Upper lobe of right lung (tissue), 1 donor: ENCODE measurements at regions not wholly inside any gene's neighbourhood (a gene's known extent, or its start where the extent isn't known, plus 50 kb on each side); places are given as distances from the start of the nearest gene placed in this dataset.

Experiments
- ATAC-seq: fragments of 200-7000 bp; cut with Tn5 transposase; one replicate; pipeline ENCODE4 v1.9.1; 2020; ENCODE audit warnings: mild to moderate bottlenecking, moderate library complexity
- DNase-seq: peaks from one replicate; pipeline ENCODE4 v3.0.0-alpha.2; 2020
- H3K27ac ChIP-seq: fragments of 200-600 bp; one replicate; pipeline ENCODE4 v1.8.0; 2022
- H3K27me3 ChIP-seq: fragments of 200-600 bp; one replicate; pipeline ENCODE4 v1.8.0; 2022; ENCODE audit warnings: mild to moderate bottlenecking
- H3K36me3 ChIP-seq: fragments of 200-600 bp; one replicate; pipeline ENCODE4 v1.8.0; 2022
- H3K4me1 ChIP-seq: fragments of 200-600 bp; one replicate; pipeline ENCODE4 v1.8.0; 2022
- H3K4me3 ChIP-seq: fragments of 200-600 bp; one replicate; pipeline ENCODE4 v1.8.0; 2022; ENCODE audit warnings: mild to moderate bottlenecking
- H3K9me3 ChIP-seq: fragments of 200-600 bp; one replicate; pipeline ENCODE4 v1.8.0; 2022
- intact Hi-C: fragments of 100-400 bp; cut with DNase I; formaldehyde crosslinking; loops from one replicate; pipeline ENCODE4 v1.11.0; 2022
- TF ChIP-seq, protein P1 (sequence below): fragments of 200-600 bp; IDR thresholded peaks from one replicate; pipeline ENCODE4 v1.8.0; 2022; ENCODE audit warnings: antibody characterized with exemption
- donor health status: DM: no; HTN: yes; CAD: no; lungs with severe emphysema.

DNA sequence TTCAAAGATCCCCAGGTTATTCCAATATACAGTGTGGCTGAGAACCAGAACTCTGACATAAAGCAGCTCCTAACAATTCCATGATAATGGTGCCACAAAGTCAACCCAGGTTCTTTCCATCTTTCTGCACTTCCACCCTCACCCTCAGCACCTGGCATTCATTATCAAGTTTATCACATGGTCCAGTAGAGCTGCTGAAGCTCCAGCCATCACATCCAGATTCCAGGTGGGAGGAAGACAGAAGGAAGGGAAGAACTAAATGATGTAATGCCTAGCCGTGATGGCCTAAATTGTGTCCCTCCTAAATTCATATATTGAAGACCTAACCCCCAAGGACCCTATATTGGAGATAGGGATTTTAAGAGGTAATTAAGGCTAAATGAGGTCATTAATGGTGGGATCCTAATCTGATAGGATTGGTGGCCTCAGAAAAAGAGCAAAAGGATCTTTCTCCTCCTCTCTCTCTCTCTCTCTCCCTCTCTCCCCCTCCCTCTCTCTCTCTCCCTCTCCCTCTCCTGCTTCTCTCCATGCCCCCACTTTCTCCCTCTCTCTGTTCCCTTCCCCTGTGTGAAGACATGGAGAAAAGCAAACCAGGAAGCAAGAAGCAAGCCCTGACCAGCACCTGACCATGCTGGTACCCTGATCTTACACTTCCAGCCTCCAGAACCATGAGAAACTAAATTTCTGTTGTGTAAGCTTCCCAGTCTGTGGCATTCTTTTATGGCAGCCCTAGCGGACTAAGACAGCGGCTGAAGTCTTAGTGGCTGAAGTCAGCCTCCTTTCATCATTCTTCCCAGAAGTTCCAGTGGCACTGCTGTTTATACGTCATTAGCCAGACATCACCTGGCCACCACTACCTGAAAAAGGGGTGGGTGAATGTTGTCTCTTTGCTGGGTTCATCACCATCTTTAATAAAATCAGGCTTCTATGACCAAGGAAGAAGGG is 369.7 kb upstream of the PROK2 start:
- intact Hi-C loops: no loop called here
- no peaks in the 10 kb centered on the region for H3K9me3 ChIP-seq
- H3K4me1 ChIP-seq: peaks cover 16% of the 10 kb centered on the region
- no peak overlapping the region for H3K27ac ChIP-seq
- ATAC-seq (no peak), DNase-seq (no peak)
- H3K36me3 ChIP-seq: no peaks in the 10 kb centered on the region
- H3K27me3 ChIP-seq: no peaks in the 10 kb centered on the region
- no peak overlapping the region for H3K4me3 ChIP-seq
- TF ChIP-seq, protein P1, sequence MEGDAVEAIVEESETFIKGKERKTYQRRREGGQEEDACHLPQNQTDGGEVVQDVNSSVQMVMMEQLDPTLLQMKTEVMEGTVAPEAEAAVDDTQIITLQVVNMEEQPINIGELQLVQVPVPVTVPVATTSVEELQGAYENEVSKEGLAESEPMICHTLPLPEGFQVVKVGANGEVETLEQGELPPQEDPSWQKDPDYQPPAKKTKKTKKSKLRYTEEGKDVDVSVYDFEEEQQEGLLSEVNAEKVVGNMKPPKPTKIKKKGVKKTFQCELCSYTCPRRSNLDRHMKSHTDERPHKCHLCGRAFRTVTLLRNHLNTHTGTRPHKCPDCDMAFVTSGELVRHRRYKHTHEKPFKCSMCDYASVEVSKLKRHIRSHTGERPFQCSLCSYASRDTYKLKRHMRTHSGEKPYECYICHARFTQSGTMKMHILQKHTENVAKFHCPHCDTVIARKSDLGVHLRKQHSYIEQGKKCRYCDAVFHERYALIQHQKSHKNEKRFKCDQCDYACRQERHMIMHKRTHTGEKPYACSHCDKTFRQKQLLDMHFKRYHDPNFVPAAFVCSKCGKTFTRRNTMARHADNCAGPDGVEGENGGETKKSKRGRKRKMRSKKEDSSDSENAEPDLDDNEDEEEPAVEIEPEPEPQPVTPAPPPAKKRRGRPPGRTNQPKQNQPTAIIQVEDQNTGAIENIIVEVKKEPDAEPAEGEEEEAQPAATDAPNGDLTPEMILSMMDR: no peak

DNA sequence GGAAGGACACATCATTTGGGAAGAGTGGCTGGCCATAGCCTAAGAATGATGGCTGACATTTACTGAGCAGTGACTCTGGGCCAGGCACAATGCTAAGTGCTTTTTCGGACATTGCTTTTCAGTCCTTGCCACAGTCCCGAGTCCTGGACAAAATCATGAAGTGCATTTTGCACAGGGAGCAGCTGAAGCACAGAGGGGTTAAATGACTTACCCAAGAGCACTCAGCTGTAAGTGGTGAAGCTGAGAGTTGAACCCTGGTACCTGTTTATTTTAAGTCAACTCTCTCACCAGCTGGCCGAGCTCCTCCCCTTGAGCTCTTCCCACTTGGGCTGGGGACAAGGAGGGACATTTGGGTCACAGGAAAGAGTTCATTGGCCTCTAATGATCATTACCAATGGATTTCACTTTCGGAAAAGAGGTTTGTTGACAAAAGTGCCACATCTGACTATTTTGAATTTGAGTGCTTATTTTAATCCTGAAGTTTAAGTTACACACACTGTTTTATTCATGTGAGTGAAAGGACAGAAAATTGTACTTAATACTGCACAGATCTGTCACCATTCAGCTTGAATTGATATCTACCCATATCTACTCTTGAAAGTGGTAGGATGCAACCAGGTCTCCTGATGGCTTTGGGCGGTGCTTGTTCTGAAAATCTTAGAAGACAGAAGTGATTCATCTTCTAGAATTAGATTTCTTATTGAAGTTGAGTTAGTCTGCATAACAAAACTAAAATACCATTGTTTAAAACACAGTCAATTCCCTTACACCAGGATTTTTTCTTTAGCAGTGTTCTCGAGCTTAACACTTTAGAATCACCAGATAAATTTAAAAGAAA is 368.7 kb upstream of the PROK2 start:
- H3K4me1 ChIP-seq: peaks cover 16% of the 10 kb centered on the region
- H3K27me3 ChIP-seq: no peaks in the 10 kb centered on the region
- intact Hi-C loops: no loop called here
- DNase-seq: no peak
- ATAC-seq: no peak
- TF ChIP-seq, protein P1: no peak
- no peaks in the 10 kb centered on the region for H3K36me3 ChIP-seq
- H3K9me3 ChIP-seq: no peaks in the 10 kb centered on the region
- no peak overlapping the region for H3K4me3 ChIP-seq
- H3K27ac ChIP-seq: no peak overlapping the region

DNA sequence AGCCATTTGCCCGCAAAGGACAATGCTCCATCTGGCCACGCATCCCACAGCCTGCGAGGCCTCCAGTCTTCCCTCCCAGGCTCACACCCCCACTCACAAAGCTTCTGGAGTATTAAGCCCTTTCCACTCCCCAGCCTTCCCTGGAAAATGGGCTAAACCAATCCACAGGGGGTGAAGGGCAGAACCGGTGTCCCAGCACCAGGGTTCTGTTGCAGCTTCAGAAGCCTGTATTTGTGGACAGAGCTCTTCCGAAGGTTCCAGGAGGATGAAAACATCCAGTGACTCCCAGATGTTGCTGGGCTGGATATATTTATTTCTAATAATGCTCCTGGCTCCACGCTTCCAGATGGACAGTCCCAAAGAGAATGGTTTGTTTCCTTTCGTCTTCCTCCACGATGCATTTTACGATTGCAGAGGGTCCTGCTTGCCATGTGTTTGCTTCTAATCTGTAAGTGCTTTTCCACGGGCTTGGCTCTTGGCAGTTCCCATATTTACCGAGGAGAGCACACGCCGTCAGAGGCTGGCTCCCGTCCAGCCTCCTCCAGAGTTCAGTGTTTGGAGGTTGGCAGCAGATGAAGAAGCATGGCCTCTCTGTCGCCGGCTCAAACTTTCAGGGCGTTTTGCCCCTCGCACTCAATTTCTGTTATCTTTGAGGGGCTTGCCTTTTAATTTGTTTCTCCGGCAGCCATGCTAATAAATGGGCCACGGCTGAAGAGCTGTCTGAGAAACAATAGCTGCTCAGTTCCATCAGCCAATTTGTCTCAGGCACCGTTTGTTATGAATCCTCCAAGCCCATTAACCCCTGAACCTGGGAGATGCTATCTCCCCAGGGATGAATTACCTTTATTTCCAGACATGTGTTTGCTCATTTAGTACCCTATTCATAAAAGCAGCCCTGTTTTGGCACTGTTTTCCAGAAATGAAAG is 367.9 kb upstream of the PROK2 start:
- peak; percentile 85 for ATAC-seq

DNA sequence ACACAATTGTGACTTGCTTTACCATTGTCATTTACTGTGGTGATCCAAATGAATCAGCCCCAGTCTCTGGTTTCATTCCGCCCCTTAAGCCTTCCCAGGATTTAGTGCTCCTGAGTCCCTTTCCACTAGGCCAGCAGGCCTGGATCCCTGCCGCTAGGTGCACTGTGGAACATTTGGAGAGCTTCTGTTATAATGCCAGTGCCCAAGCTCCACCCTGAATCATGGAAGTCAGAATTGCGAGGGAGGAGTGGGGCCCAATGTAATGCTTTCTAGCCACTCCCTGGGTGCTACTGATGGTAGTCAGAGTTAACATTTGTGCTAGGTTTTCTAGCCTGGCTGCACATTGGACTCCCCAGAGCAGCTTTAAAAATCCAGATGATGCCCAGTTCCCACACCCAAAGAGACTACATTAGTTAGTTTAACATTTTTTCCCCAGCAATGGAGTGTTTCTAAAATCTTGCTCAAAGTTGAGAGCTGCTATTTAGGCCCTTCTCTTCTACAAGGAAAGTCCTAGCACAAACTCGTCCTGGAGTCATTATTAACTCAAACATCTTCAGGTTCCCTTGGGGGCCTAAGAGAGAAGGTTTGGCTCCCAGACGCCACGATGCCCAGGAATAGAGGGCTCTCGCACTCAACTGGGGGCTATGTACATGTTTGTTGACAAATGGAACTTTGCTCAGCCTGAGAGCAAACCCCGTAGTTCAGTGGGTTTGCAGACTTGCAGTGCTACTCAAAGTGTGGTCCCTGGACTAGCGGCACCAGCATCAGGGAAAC is 366.7 kb upstream of the PROK2 start:
- H3K27ac ChIP-seq: no peak overlapping the region
- no peak for DNase-seq
- TF ChIP-seq, protein P1: no peak
- no peaks in the 10 kb centered on the region for H3K9me3 ChIP-seq
- ATAC-seq: no peak
- H3K27me3 ChIP-seq: no peaks in the 10 kb centered on the region
- H3K4me3 ChIP-seq: no peak overlapping the region
- H3K4me1 ChIP-seq: peaks cover 16% of the 10 kb centered on the region
- intact Hi-C loops: no loop called here
- H3K36me3 ChIP-seq: no peaks in the 10 kb centered on the region

More for the DNA sequence above, 367.9 kb upstream of the PROK2 start:
- TF ChIP-seq, protein P1: no peak
- H3K27me3 ChIP-seq: no peaks in the 10 kb centered on the region
- DNase-seq: peak; percentile 81
- H3K4me1 ChIP-seq: peaks cover 16% of the 10 kb centered on the region
- H3K27ac ChIP-seq: peak overlapping the region; percentile 67
- intact Hi-C loops: no loop called here
- no peaks in the 10 kb centered on the region for H3K9me3 ChIP-seq
- H3K36me3 ChIP-seq: no peaks in the 10 kb centered on the region
- H3K4me3 ChIP-seq: peak overlapping the region; percentile 37
